ENCODE measurements at regions not wholly inside any gene's neighbourhood (a gene's known extent, or its start where the extent isn't known, plus 50 kb on each side); places are given as distances from the start of the nearest gene placed in this dataset.

DNA sequence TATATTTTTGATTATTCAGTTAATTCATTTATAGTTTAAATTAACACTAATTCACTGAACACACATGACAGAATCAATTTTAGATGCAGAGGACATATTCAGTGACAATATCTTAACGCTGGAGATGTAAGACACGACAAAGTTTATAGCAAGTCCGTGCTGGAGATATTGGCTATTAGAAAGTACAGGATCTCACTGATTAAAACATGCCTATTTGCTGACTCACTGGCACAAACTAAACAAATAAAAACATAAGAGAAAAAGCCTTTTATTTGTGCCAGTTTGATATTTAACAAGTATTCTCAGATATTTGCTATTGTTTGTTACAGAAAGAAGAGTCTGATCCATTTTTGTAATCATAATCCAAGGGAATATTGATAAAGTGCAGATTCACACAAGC lies 1122.9 kb upstream of the B3GALT2 start:
- H3K9me3 ChIP-seq (ENCODE audit: control insufficient read depth, low read length) = no peaks in the 10 kb centered on the region
- Mint-ChIP-seq H3K36me3 (ENCODE audit: low read depth) (no peaks in the 10 kb centered on the region), H3K9me3 (no peaks in the 10 kb centered on the region), H3K4me3 (no peak overlapping the region), H3K27me3 (ENCODE audit: insufficient read depth) (no peaks in the 10 kb centered on the region), H3K4me1 (no peaks in the 10 kb centered on the region), H3K27ac (no peak overlapping the region)
- no peaks in the 10 kb centered on the region for H3K27me3 ChIP-seq (ENCODE audit: control insufficient read depth, insufficient read depth, low read length, poor library complexity, severe bottlenecking)
- TF ChIP-seq, protein P1, sequence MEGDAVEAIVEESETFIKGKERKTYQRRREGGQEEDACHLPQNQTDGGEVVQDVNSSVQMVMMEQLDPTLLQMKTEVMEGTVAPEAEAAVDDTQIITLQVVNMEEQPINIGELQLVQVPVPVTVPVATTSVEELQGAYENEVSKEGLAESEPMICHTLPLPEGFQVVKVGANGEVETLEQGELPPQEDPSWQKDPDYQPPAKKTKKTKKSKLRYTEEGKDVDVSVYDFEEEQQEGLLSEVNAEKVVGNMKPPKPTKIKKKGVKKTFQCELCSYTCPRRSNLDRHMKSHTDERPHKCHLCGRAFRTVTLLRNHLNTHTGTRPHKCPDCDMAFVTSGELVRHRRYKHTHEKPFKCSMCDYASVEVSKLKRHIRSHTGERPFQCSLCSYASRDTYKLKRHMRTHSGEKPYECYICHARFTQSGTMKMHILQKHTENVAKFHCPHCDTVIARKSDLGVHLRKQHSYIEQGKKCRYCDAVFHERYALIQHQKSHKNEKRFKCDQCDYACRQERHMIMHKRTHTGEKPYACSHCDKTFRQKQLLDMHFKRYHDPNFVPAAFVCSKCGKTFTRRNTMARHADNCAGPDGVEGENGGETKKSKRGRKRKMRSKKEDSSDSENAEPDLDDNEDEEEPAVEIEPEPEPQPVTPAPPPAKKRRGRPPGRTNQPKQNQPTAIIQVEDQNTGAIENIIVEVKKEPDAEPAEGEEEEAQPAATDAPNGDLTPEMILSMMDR (conservative IDR thresholded peaks at IDR 0.05) = no peak
- H3K27ac ChIP-seq (ENCODE audit: low read depth, low read length) = no peak overlapping the region
- no peaks in the 10 kb centered on the region for H3K36me3 ChIP-seq (ENCODE audit: control insufficient read depth, insufficient read depth, low read length)
- 94 to 100% methylated on average over 3 of the region's 3 CpGs for WGBS, 2 experiments (ENCODE audit: insufficient coverage in 1 of 2, insufficient read length in 1 of 2)
- no peak overlapping the region for H3K4me3 ChIP-seq (ENCODE audit: low read length)
- DNase-seq = no peak
- no peak overlapping the region for H3K9ac ChIP-seq (ENCODE audit: extremely low read depth, low read length, poor library complexity, severe bottlenecking)
- no peaks in the 10 kb centered on the region for H3K4me1 ChIP-seq (ENCODE audit: control insufficient read depth, insufficient read depth, low read length)

DNA sequence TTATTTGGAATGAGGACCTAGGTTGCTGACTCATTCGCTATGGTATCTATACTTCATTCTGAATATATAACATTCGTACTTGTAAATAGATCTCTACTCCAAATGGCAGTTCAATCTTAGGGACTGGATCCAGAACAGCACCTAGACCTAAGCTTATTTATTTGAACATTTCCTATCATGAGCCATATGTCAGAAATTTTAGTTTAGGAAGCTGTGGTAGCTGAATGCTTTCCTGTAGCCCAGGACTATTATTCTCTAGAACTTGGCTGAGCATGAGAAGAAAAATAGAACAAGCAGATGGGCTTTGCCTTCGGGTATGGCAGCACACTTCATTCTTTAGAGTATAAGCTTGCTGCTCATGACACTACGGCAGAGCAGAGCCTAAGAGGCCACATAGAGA lies 1114.4 kb upstream of the B3GALT2 start:
- WGBS, 2 experiments (ENCODE audit: insufficient coverage in 1 of 2, insufficient read length in 1 of 2) = 94% methylated on average over 2 to 4 of the region's 4 CpGs
- TF ChIP-seq, protein P1 (conservative IDR thresholded peaks at IDR 0.05) = no peak

DNA sequence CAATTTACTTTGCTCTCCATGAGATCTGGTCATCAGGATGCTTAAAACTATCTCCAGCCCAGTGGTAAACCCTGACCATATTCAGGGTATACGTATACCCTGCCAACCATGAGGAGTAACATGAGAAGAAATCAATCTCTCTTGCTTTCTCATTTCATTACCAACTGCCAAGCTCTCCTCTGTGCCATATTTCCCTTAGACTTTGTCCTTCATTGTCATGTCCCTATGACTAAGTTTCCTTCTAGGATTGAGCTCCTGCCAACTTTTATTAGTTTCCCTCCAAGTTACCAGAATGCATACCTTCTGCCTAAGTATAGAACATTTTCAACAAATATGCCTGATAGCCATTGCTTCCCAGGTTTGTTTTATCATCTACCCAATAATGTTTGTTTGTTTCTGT lies 1113.9 kb upstream of the B3GALT2 start:
- Mint-ChIP-seq H3K27ac (no peak overlapping the region), H3K9me3 (no peaks in the 10 kb centered on the region), H3K27me3 (ENCODE audit: insufficient read depth) (no peaks in the 10 kb centered on the region), H3K4me1 (no peaks in the 10 kb centered on the region), H3K4me3 (no peak overlapping the region), H3K36me3 (ENCODE audit: low read depth) (no peaks in the 10 kb centered on the region)
- DNase-seq = no peak
- Histone ChIP-seq H3K4me3 (ENCODE audit: low read length) (no peak overlapping the region), H3K4me1 (ENCODE audit: control insufficient read depth, insufficient read depth, low read length) (no peaks in the 10 kb centered on the region), H3K9me3 (ENCODE audit: control insufficient read depth, low read length) (no peaks in the 10 kb centered on the region), H3K27me3 (ENCODE audit: control insufficient read depth, insufficient read depth, low read length, poor library complexity, severe bottlenecking) (no peaks in the 10 kb centered on the region), H3K36me3 (ENCODE audit: control insufficient read depth, insufficient read depth, low read length) (no peaks in the 10 kb centered on the region), H3K9ac (ENCODE audit: extremely low read depth, low read length, poor library complexity, severe bottlenecking) (no peak overlapping the region), H3K27ac (ENCODE audit: low read depth, low read length) (no peak overlapping the region)
- 71 to 84% methylated on average over 1 of the region's 1 CpG for WGBS, 2 experiments (ENCODE audit: insufficient coverage in 1 of 2, insufficient read length in 1 of 2)
- TF ChIP-seq, protein P1 (conservative IDR thresholded peaks at IDR 0.05) = no peak

More for the DNA sequence above, 1114.4 kb upstream of the B3GALT2 start:
- Mint-ChIP-seq H3K4me1 (no peaks in the 10 kb centered on the region), H3K36me3 (ENCODE audit: low read depth) (no peaks in the 10 kb centered on the region), H3K9me3 (no peaks in the 10 kb centered on the region), H3K4me3 (no peak overlapping the region), H3K27ac (no peak overlapping the region), H3K27me3 (ENCODE audit: insufficient read depth) (no peaks in the 10 kb centered on the region)
- Histone ChIP-seq H3K4me1 (ENCODE audit: control insufficient read depth, insufficient read depth, low read length) (no peaks in the 10 kb centered on the region), H3K27me3 (ENCODE audit: control insufficient read depth, insufficient read depth, low read length, poor library complexity, severe bottlenecking) (no peaks in the 10 kb centered on the region), H3K27ac (ENCODE audit: low read depth, low read length) (no peak overlapping the region), H3K9me3 (ENCODE audit: control insufficient read depth, low read length) (no peaks in the 10 kb centered on the region), H3K36me3 (ENCODE audit: control insufficient read depth, insufficient read depth, low read length) (no peaks in the 10 kb centered on the region), H3K4me3 (ENCODE audit: low read length) (no peak overlapping the region), H3K9ac (ENCODE audit: extremely low read depth, low read length, poor library complexity, severe bottlenecking) (no peak overlapping the region)
- no peak for DNase-seq
